H9 (cell line): ENCODE measurements at regions not wholly inside any gene's neighbourhood (a gene's known extent, or its start where the extent isn't known, plus 50 kb on each side); places are given as distances from the start of the nearest gene placed in this dataset.

ENCODE experiments used
- DNase-seq: peaks from one replicate; pipeline ENCODE4 v3.0.0-alpha.2; 2017
- H2AFZ ChIP-seq: one replicate; pipeline ENCODE4 v1.6.1; 2013; ENCODE audit warnings: mild to moderate bottlenecking, low read length, control low read depth, moderate library complexity
- H2AK5ac ChIP-seq: 2 replicates; pipeline ENCODE4 v1.6.1; 2013; ENCODE audit warnings: low read length, control low read depth, mixed read lengths; ENCODE audit not compliant: insufficient read length
- H2BK120ac ChIP-seq: one replicate; pipeline ENCODE4 v1.6.1; 2013; ENCODE audit warnings: low read depth, mild to moderate bottlenecking, low read length, control low read depth, inconsistent platforms; ENCODE audit not compliant: poor library complexity, severe bottlenecking
- H2BK12ac ChIP-seq: 2 replicates; pipeline ENCODE4 v1.6.1; 2013; ENCODE audit warnings: low read length, control low read depth, mixed read lengths, low read depth; ENCODE audit not compliant: insufficient read length
- H2BK15ac ChIP-seq: 2 replicates; pipeline ENCODE4 v1.6.1; 2013; ENCODE audit warnings: low read depth, low read length, control low read depth
- H2BK20ac ChIP-seq: one replicate; pipeline ENCODE4 v1.6.1; 2013; ENCODE audit warnings: low read depth, mild to moderate bottlenecking, low read length, control low read depth, inconsistent platforms; ENCODE audit not compliant: poor library complexity, severe bottlenecking
- H2BK5ac ChIP-seq: 2 replicates; pipeline ENCODE4 v1.6.1; 2013; ENCODE audit warnings: low read length, control low read depth, mixed read lengths; ENCODE audit not compliant: insufficient read length
- H3K14ac ChIP-seq: 2 replicates; pipeline ENCODE4 v1.6.1; 2013; ENCODE audit warnings: low read length, control low read depth; ENCODE audit not compliant: insufficient read depth
- H3K18ac ChIP-seq: 2 replicates; pipeline ENCODE4 v1.6.1; 2013; ENCODE audit warnings: low read depth, mild to moderate bottlenecking, mixed read lengths, low read length, control low read depth; ENCODE audit not compliant: insufficient read length
- H3K23ac ChIP-seq: 2 replicates; pipeline ENCODE4 v1.6.1; 2013; ENCODE audit warnings: low read length, control low read depth, mixed read lengths, low read depth; ENCODE audit not compliant: insufficient read length
- H3K23me2 ChIP-seq: 2 replicates; pipeline ENCODE4 v1.6.1; 2013; ENCODE audit warnings: low read depth, mild to moderate bottlenecking, mixed read lengths, low read length, control low read depth; ENCODE audit not compliant: insufficient read length, poor library complexity, severe bottlenecking
- H3K27ac ChIP-seq: 2 replicates; pipeline ENCODE4 v1.5.1; 2013; ENCODE audit warnings: low read length, control low read depth, mixed read lengths, low read depth; ENCODE audit not compliant: insufficient read length
- H3K27me3 ChIP-seq: 2 replicates; pipeline ENCODE4 v1.6.1; 2013; ENCODE audit warnings: low read length, control low read depth, inconsistent platforms; ENCODE audit not compliant: insufficient read depth
- H3K4ac ChIP-seq: 2 replicates; pipeline ENCODE4 v1.6.1; 2013; ENCODE audit warnings: low read depth, mild to moderate bottlenecking, control low read depth, inconsistent platforms, low read length, moderate library complexity
- H3K4me1 ChIP-seq: 2 replicates; pipeline ENCODE4 v1.6.1; 2013; ENCODE audit warnings: low read length, control low read depth, inconsistent platforms; ENCODE audit not compliant: insufficient read depth
- H3K4me2 ChIP-seq: 2 replicates; pipeline ENCODE4 v1.6.1; 2013; ENCODE audit warnings: low read length, control low read depth, mixed read lengths; ENCODE audit not compliant: insufficient read length, insufficient read depth
- H3K56ac ChIP-seq: 2 replicates; pipeline ENCODE4 v1.6.1; 2013; ENCODE audit warnings: low read depth, mild to moderate bottlenecking, mixed read lengths, low read length, control low read depth; ENCODE audit not compliant: insufficient read length
- H3K79me1 ChIP-seq: 2 replicates; pipeline ENCODE4 v1.6.1; 2013; ENCODE audit warnings: low read depth, mild to moderate bottlenecking, moderate library complexity, low read length, control low read depth, inconsistent platforms; ENCODE audit not compliant: insufficient read depth, poor library complexity, severe bottlenecking
- H3K79me2 ChIP-seq: 2 replicates; pipeline ENCODE4 v1.6.1; 2013; ENCODE audit warnings: low read length, control low read depth, inconsistent platforms; ENCODE audit not compliant: insufficient read depth
- H3K9ac ChIP-seq: 2 replicates; pipeline ENCODE4 v1.6.1; 2013; ENCODE audit warnings: low read length, control low read depth, mixed read lengths; ENCODE audit not compliant: insufficient read length; ENCODE audit errors: extremely low read depth
- H3K9me3 ChIP-seq: one replicate; pipeline ENCODE4 v1.6.1; 2013; ENCODE audit warnings: low read depth, low read length, inconsistent platforms; ENCODE audit not compliant: control insufficient read depth
- H3T11ph ChIP-seq: one replicate; pipeline ENCODE4 v1.6.1; 2013; ENCODE audit warnings: mild to moderate bottlenecking, low read length, control low read depth, inconsistent platforms
- H4K20me1 ChIP-seq: one replicate; pipeline ENCODE4 v1.6.1; 2013; ENCODE audit not compliant: control insufficient read depth, insufficient read length, insufficient read depth
- H4K5ac ChIP-seq: 2 replicates; pipeline ENCODE4 v1.6.1; 2013; ENCODE audit warnings: low read depth, mild to moderate bottlenecking, mixed read lengths, low read length, control low read depth; ENCODE audit not compliant: insufficient read length
- H4K8ac ChIP-seq: replicated peaks from 2 replicates; pipeline ENCODE4 v1.6.1; 2013; ENCODE audit warnings: low read length, control low read depth, mixed read lengths, low read depth; ENCODE audit not compliant: insufficient read length
- H4K91ac ChIP-seq: 2 replicates; pipeline ENCODE4 v1.6.1; 2013; ENCODE audit warnings: low read depth, mild to moderate bottlenecking, moderate library complexity, mixed read lengths, low read length, control low read depth; ENCODE audit not compliant: insufficient read length
- H3K27ac Mint-ChIP-seq, 3 experiments: 2 replicates in 2 of 3; 3 replicates in 1 of 3; pipeline ENCODE4 v1.8.0; 2020 to 2021; ENCODE audit warnings: mixed read lengths in 3 of 3, mild to moderate bottlenecking in 1 of 3, moderate library complexity in 1 of 3
- H3K27me3 Mint-ChIP-seq: 2 replicates; pipeline ENCODE4 v1.8.0; 2021; ENCODE audit warnings: low read depth, mild to moderate bottlenecking, moderate library complexity, mixed read lengths
- H3K36me3 Mint-ChIP-seq, 3 experiments: 2 replicates in 2 of 3; 3 replicates in 1 of 3; pipeline ENCODE4 v1.8.0; 2020 to 2021; ENCODE audit warnings: low read depth in 3 of 3, mixed read lengths in 3 of 3; ENCODE audit not compliant: insufficient read depth in 1 of 3
- H3K4me1 Mint-ChIP-seq, 2 experiments: 2 replicates each; pipeline ENCODE4 v1.8.0; 2020; ENCODE audit warnings: mixed read lengths in 2 of 2
- H3K4me3 Mint-ChIP-seq, 2 experiments: 2 replicates in 1 of 2; 3 replicates in 1 of 2; pipeline ENCODE4 v1.8.0; 2020 to 2021; ENCODE audit warnings: mild to moderate bottlenecking in 2 of 2, mixed read lengths in 2 of 2, moderate library complexity in 1 of 2
- H3K9me3 Mint-ChIP-seq, 2 experiments: 2 replicates in 1 of 2; 3 replicates in 1 of 2; pipeline ENCODE4 v1.8.0; 2020; ENCODE audit warnings: mild to moderate bottlenecking in 2 of 2, mixed read lengths in 2 of 2, moderate library complexity in 1 of 2
- WGBS: extraction: QIAGEN DNeasy Blood & Tissue Kit; methylation state at CpG from one replicate; pipeline ENCODE4 v1.1.7; 2013; ENCODE audit warnings: missing lambda C conversion rate, low lambda C conversion rate, mixed read lengths; ENCODE audit not compliant: insufficient read length; ENCODE audit errors: extremely low coverage; 5-methylcytosine and 5-hydroxymethylcytosine counted together
- TF ChIP-seq, protein P1 (sequence below): fragments of 200-600 bp; sonication (generic); conservative IDR thresholded peaks from 3 replicates; pipeline ENCODE4 v1.8.0; 2021; ENCODE audit warnings: antibody characterized with exemption, mild to moderate bottlenecking

DNA sequence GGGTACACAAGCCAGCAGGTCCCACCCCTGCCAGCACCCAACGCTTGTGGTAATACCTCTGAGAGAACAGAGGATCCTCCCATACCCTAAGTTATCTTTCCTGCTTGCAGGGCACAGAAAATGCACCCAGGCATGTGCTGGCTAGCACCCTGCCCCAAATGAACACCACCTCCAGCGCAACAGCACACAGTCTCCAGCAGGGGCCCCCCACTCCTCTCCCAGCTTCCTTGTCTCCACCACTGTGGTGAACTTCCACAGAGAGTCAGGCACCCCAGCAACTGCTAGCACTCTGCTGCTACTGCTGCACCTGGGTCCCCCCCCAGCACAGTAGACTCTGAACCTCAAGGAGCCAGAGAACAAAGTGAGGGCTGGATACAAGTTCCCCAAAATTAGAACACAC, 216.8 kb upstream of the CNTNAP5 start:
- Mint-ChIP-seq H3K36me3 (peaks cover 8 to 20% (median 15%) of the 10 kb centered on the region in 3 experiments), H3K27me3 (no peaks in the 10 kb centered on the region), H3K27ac (no peak overlapping the region), H3K9me3 (peaks cover 15 to 26% of the 10 kb centered on the region in 2 experiments), H3K4me1 (no peaks in the 10 kb centered on the region), H3K4me3 (no peak overlapping the region)
- no peak overlapping the region for H2BK15ac ChIP-seq
- no peak overlapping the region for H3K14ac ChIP-seq
- no peak overlapping the region for H4K91ac ChIP-seq
- no peaks in the 10 kb centered on the region for H3K27me3 ChIP-seq
- TF ChIP-seq, protein P1, sequence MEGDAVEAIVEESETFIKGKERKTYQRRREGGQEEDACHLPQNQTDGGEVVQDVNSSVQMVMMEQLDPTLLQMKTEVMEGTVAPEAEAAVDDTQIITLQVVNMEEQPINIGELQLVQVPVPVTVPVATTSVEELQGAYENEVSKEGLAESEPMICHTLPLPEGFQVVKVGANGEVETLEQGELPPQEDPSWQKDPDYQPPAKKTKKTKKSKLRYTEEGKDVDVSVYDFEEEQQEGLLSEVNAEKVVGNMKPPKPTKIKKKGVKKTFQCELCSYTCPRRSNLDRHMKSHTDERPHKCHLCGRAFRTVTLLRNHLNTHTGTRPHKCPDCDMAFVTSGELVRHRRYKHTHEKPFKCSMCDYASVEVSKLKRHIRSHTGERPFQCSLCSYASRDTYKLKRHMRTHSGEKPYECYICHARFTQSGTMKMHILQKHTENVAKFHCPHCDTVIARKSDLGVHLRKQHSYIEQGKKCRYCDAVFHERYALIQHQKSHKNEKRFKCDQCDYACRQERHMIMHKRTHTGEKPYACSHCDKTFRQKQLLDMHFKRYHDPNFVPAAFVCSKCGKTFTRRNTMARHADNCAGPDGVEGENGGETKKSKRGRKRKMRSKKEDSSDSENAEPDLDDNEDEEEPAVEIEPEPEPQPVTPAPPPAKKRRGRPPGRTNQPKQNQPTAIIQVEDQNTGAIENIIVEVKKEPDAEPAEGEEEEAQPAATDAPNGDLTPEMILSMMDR, result peak; percentile 65
- H3K9ac ChIP-seq, result no peak overlapping the region
- H4K8ac ChIP-seq, result no peak overlapping the region
- H3K79me1 ChIP-seq, result no peaks in the 10 kb centered on the region
- no peak overlapping the region for H2BK120ac ChIP-seq
- no peak overlapping the region for H4K5ac ChIP-seq
- H2BK12ac ChIP-seq, result no peak overlapping the region
- H3K23me2 ChIP-seq, result no peaks in the 10 kb centered on the region
- H2BK20ac ChIP-seq, result no peak overlapping the region
- no peaks in the 10 kb centered on the region for H3K4me1 ChIP-seq
- H3K27ac ChIP-seq, result no peak overlapping the region
- H2BK5ac ChIP-seq, result no peak overlapping the region
- H3K23ac ChIP-seq, result no peak overlapping the region
- no peaks in the 10 kb centered on the region for H4K20me1 ChIP-seq
- DNase-seq, result peak; percentile 73
- no peak overlapping the region for H2AK5ac ChIP-seq
- H3K18ac ChIP-seq, result no peak overlapping the region
- no peaks in the 10 kb centered on the region for H3K79me2 ChIP-seq
- H2AFZ ChIP-seq, result no peak overlapping the region
- WGBS, result no CpG with 5 or more reads among the region's 2 CpGs
- H3K56ac ChIP-seq, result no peak overlapping the region
- no peak overlapping the region for H3K4ac ChIP-seq
- H3T11ph ChIP-seq, result no peak overlapping the region
- H3K9me3 ChIP-seq, result no peaks in the 10 kb centered on the region
- no peak overlapping the region for H3K4me2 ChIP-seq
